GM12872 (cell line): ENCODE measurements at regions not wholly inside any gene's neighbourhood (a gene's known extent, or its start where the extent isn't known, plus 50 kb on each side); places are given as distances from the start of the nearest gene placed in this dataset.

Experiments used
- CTCF ChIP-seq: IDR thresholded peaks from 3 replicates; pipeline ENCODE4 v1.5.1; 2011; ENCODE audit warnings: low read depth, mild to moderate bottlenecking, low read length, moderate library complexity; ENCODE audit not compliant: insufficient read depth

GRCh38 chr14:86942936-86943335 lies 1050.0 kb downstream of the GALC start:
- TF ChIP-seq CTCF: no peak

- TF ChIP-seq CTCF: no peak
Measured at GRCh38 chr14:86940106-86940505, 1052.9 kb downstream of the GALC start.

GRCh38 chr14:86938320-86938719 lies 1054.7 kb downstream of the GALC start:
- no peak for TF ChIP-seq CTCF

- no peak for TF ChIP-seq CTCF
Measured at GRCh38 chr14:86936556-86936955, 1056.4 kb downstream of the GALC start.

- no peak for TF ChIP-seq CTCF
Measured at GRCh38 chr14:86935241-86935885, 1057.6 kb downstream of the GALC start.

- TF ChIP-seq CTCF: no peak
Measured at GRCh38 chr14:86933958-86934595, 1058.9 kb downstream of the GALC start.

- TF ChIP-seq CTCF: no peak
Measured at GRCh38 chr14:86933460-86933859, 1059.5 kb downstream of the GALC start.
